ENCODE measurements at regions not wholly inside any gene's neighbourhood (a gene's known extent, or its start where the extent isn't known, plus 50 kb on each side); places are given as distances from the start of the nearest gene placed in this dataset.

DNA sequence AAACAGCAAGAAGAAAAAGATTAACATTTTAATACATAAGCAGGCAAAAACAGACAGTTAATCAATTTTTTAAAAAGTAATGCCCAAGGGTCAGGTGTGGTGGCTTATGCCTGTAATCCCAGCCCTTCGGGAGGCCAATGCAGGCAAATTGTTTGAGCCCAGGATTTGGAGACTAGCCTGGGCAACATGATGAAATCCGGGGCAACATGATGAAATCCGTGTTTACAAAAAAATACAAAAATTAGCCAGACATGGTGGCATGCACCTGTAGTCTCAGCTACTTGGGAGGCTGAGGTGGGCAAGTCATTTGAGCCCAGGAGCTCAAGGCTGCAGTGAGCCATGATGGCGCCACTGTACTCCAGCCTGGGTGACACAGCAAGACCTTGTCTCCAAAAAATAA is 94.1 kb upstream of the DST start:
- TF ChIP-seq, protein P1, sequence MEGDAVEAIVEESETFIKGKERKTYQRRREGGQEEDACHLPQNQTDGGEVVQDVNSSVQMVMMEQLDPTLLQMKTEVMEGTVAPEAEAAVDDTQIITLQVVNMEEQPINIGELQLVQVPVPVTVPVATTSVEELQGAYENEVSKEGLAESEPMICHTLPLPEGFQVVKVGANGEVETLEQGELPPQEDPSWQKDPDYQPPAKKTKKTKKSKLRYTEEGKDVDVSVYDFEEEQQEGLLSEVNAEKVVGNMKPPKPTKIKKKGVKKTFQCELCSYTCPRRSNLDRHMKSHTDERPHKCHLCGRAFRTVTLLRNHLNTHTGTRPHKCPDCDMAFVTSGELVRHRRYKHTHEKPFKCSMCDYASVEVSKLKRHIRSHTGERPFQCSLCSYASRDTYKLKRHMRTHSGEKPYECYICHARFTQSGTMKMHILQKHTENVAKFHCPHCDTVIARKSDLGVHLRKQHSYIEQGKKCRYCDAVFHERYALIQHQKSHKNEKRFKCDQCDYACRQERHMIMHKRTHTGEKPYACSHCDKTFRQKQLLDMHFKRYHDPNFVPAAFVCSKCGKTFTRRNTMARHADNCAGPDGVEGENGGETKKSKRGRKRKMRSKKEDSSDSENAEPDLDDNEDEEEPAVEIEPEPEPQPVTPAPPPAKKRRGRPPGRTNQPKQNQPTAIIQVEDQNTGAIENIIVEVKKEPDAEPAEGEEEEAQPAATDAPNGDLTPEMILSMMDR (IDR thresholded peaks at IDR 0.05 in 2 of 3, conservative IDR thresholded peaks at IDR 0.05 in 1 of 3; ENCODE audit: borderline replicate concordance in 1 of 3, insufficient read depth in 1 of 3, low read depth in 2 of 3, low read length in 2 of 3), result no peak
- TF ChIP-seq EZH2 (IDR thresholded peaks at IDR 0.05) (no peak), POLR2AphosphoS5 (IDR thresholded peaks at IDR 0.05; ENCODE audit: low read depth, low read length) (no peak), CEBPB (IDR thresholded peaks at IDR 0.05; ENCODE audit: low read depth) (peak; percentile 68), EZH2phosphoT487 (IDR thresholded peaks at IDR 0.05; ENCODE audit: borderline replicate concordance) (no peak), YY1 (IDR thresholded peaks at IDR 0.05; ENCODE audit: extremely low read depth, insufficient replicate concordance, low read depth, low read length) (no peak), ELF1 (IDR thresholded peaks at IDR 0.05; ENCODE audit: borderline replicate concordance, low read depth) (no peak), ZNF274 (IDR thresholded peaks at IDR 0.05; ENCODE audit: low read depth, low read length) (no peak), POLR2A (IDR thresholded peaks at IDR 0.05; ENCODE audit: borderline replicate concordance, extremely low read depth, insufficient read depth, insufficient read length) (no peak)
- TF ChIP-seq, protein P2, sequence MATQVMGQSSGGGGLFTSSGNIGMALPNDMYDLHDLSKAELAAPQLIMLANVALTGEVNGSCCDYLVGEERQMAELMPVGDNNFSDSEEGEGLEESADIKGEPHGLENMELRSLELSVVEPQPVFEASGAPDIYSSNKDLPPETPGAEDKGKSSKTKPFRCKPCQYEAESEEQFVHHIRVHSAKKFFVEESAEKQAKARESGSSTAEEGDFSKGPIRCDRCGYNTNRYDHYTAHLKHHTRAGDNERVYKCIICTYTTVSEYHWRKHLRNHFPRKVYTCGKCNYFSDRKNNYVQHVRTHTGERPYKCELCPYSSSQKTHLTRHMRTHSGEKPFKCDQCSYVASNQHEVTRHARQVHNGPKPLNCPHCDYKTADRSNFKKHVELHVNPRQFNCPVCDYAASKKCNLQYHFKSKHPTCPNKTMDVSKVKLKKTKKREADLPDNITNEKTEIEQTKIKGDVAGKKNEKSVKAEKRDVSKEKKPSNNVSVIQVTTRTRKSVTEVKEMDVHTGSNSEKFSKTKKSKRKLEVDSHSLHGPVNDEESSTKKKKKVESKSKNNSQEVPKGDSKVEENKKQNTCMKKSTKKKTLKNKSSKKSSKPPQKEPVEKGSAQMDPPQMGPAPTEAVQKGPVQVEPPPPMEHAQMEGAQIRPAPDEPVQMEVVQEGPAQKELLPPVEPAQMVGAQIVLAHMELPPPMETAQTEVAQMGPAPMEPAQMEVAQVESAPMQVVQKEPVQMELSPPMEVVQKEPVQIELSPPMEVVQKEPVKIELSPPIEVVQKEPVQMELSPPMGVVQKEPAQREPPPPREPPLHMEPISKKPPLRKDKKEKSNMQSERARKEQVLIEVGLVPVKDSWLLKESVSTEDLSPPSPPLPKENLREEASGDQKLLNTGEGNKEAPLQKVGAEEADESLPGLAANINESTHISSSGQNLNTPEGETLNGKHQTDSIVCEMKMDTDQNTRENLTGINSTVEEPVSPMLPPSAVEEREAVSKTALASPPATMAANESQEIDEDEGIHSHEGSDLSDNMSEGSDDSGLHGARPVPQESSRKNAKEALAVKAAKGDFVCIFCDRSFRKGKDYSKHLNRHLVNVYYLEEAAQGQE (IDR thresholded peaks at IDR 0.05; ENCODE audit: low read depth), result no peak
- TF ChIP-seq, protein P3, sequence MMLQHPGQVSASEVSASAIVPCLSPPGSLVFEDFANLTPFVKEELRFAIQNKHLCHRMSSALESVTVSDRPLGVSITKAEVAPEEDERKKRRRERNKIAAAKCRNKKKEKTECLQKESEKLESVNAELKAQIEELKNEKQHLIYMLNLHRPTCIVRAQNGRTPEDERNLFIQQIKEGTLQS (IDR thresholded peaks at IDR 0.05), result no peak
- TF ChIP-seq, protein P4, sequence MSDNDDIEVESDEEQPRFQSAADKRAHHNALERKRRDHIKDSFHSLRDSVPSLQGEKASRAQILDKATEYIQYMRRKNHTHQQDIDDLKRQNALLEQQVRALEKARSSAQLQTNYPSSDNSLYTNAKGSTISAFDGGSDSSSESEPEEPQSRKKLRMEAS (IDR thresholded peaks at IDR 0.05), result no peak
- TF ChIP-seq, protein P5, sequence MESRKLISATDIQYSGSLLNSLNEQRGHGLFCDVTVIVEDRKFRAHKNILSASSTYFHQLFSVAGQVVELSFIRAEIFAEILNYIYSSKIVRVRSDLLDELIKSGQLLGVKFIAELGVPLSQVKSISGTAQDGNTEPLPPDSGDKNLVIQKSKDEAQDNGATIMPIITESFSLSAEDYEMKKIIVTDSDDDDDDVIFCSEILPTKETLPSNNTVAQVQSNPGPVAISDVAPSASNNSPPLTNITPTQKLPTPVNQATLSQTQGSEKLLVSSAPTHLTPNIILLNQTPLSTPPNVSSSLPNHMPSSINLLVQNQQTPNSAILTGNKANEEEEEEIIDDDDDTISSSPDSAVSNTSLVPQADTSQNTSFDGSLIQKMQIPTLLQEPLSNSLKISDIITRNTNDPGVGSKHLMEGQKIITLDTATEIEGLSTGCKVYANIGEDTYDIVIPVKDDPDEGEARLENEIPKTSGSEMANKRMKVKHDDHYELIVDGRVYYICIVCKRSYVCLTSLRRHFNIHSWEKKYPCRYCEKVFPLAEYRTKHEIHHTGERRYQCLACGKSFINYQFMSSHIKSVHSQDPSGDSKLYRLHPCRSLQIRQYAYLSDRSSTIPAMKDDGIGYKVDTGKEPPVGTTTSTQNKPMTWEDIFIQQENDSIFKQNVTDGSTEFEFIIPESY (IDR thresholded peaks at IDR 0.05; ENCODE audit: extremely low read depth, insufficient replicate concordance, low read length), result no peak
